ENCODE measurements at regions not wholly inside any gene's neighbourhood (a gene's known extent, or its start where the extent isn't known, plus 50 kb on each side); places are given as distances from the start of the nearest gene placed in this dataset.

GRCh38 chr12:91985002-91985787 lies 160.5 kb downstream of the BTG1 start:
- 54 to 58% methylated on average over 8 of the region's 8 CpGs for WGBS, 2 donors (ENCODE audit: low coverage in 1 of 2)
- no peak overlapping the region for H3K27ac ChIP-seq
- H3K9me3 ChIP-seq = no peaks in the 10 kb centered on the region
- no peaks in the 10 kb centered on the region for H3K27me3 ChIP-seq
- TF ChIP-seq EP300 (IDR thresholded peaks at IDR 0.05) (no peak), POLR2AphosphoS5 (IDR thresholded peaks at IDR 0.05) (no peak), CTCF (IDR thresholded peaks at IDR 0.05) (no peak), POLR2A (IDR thresholded peaks at IDR 0.05) (no peak)
- ATAC-seq = no peak
- no peaks in the 10 kb centered on the region for H3K36me3 ChIP-seq
- H3K4me1 ChIP-seq = peaks cover 0 to 21% (median 0%) of the 10 kb centered on the region in 3 donors
- no peak overlapping the region for H3K4me3 ChIP-seq

- TF ChIP-seq POLR2A (IDR thresholded peaks at IDR 0.05) (no peak), EP300 (IDR thresholded peaks at IDR 0.05) (no peak), POLR2AphosphoS5 (IDR thresholded peaks at IDR 0.05) (no peak), CTCF (IDR thresholded peaks at IDR 0.05) (no peak)
- 26 to 30% methylated on average over 5 of the region's 5 CpGs for WGBS, 2 donors (ENCODE audit: low coverage in 1 of 2)
Observed at GRCh38 chr12:91984556-91984955, 161.1 kb downstream of the BTG1 start.

GRCh38 chr12:91983935-91984334 lies 161.7 kb downstream of the BTG1 start:
- WGBS, 2 donors (ENCODE audit: low coverage in 1 of 2) = 69 to 81% methylated on average over 3 of the region's 3 CpGs
- Histone ChIP-seq H3K27ac (no peak overlapping the region), H3K27me3 (no peaks in the 10 kb centered on the region)

More at GRCh38 chr12:91984556-91984955, 161.1 kb downstream of the BTG1 start:
- Histone ChIP-seq H3K27ac (no peak overlapping the region), H3K4me1 (peaks cover 0 to 19% (median 0%) of the 10 kb centered on the region in 3 donors), H3K36me3 (no peaks in the 10 kb centered on the region), H3K9me3 (no peaks in the 10 kb centered on the region), H3K27me3 (no peaks in the 10 kb centered on the region), H3K4me3 (no peak overlapping the region)
- no peak for ATAC-seq

GRCh38 chr12:91982946-91983345 lies 162.7 kb downstream of the BTG1 start:
- Histone ChIP-seq H3K27me3 (no peaks in the 10 kb centered on the region), H3K9me3 (no peaks in the 10 kb centered on the region), H3K4me1 (peaks cover 0 to 19% (median 0%) of the 10 kb centered on the region in 3 donors), H3K36me3 (no peaks in the 10 kb centered on the region), H3K4me3 (no peak overlapping the region), H3K27ac (no peak overlapping the region)
- no peak for TF ChIP-seq CTCF (IDR thresholded peaks at IDR 0.05)
- no peak for TF ChIP-seq POLR2AphosphoS5 (IDR thresholded peaks at IDR 0.05)
- TF ChIP-seq POLR2A (IDR thresholded peaks at IDR 0.05) = no peak
- TF ChIP-seq EP300 (IDR thresholded peaks at IDR 0.05) = no peak
- 88 to 89% methylated on average over 3 to 5 of the region's 5 CpGs for WGBS, 2 donors (ENCODE audit: low coverage in 1 of 2)
- no peak for ATAC-seq

More at GRCh38 chr12:91983935-91984334, 161.7 kb downstream of the BTG1 start:
- no peaks in the 10 kb centered on the region for H3K9me3 ChIP-seq
- H3K4me1 ChIP-seq = peaks cover 0 to 19% (median 0%) of the 10 kb centered on the region in 3 donors
- TF ChIP-seq CTCF (IDR thresholded peaks at IDR 0.05) (no peak), POLR2AphosphoS5 (IDR thresholded peaks at IDR 0.05) (no peak), POLR2A (IDR thresholded peaks at IDR 0.05) (no peak), EP300 (IDR thresholded peaks at IDR 0.05) (no peak)
- H3K4me3 ChIP-seq = no peak overlapping the region
- H3K36me3 ChIP-seq = no peaks in the 10 kb centered on the region
- no peak for ATAC-seq

GRCh38 chr12:91980389-91980821 lies 165.2 kb downstream of the BTG1 start:
- no peaks in the 10 kb centered on the region for H3K9me3 ChIP-seq
- ATAC-seq = no peak
- TF ChIP-seq CTCF (IDR thresholded peaks at IDR 0.05) = no peak

More at GRCh38 chr12:91980389-91980821, 165.2 kb downstream of the BTG1 start:
- Histone ChIP-seq H3K4me1 (peaks cover 0 to 16% (median 0%) of the 10 kb centered on the region in 3 donors), H3K36me3 (no peaks in the 10 kb centered on the region), H3K4me3 (no peak overlapping the region), H3K27ac (no peak overlapping the region), H3K27me3 (no peaks in the 10 kb centered on the region)
